Effector memory CD8-positive, alpha-beta T cell (primary cell): ENCODE measurements at regions not wholly inside any gene's neighbourhood (a gene's known extent, or its start where the extent isn't known, plus 50 kb on each side); places are given as distances from the start of the nearest gene placed in this dataset.
"Not testable (repeated sequence)": the region's sequence is repeated elsewhere in the genome, so short reads cannot be mapped to it uniquely, and the experiment has no call there.

Experiments
- ATAC-seq: fragments of 150-1000 bp; cut with Tn5 transposase; replicated peaks from 2 replicates; pipeline ENCODE4 v1.10.0; 2021; ENCODE audit warnings: mild to moderate bottlenecking, moderate library complexity
- DNase-seq, 3 experiments: peaks; one replicate each; pipeline ENCODE4 v3.0.0; 2021
- H3K27ac Mint-ChIP-seq, 2 donors: one replicate each; pipeline ENCODE4 v1.8.0; 2022; ENCODE audit warnings: mild to moderate bottlenecking in 2 of 2, mixed read lengths in 2 of 2, moderate library complexity in 2 of 2
- H3K27me3 Mint-ChIP-seq, 2 donors: one replicate each; pipeline ENCODE4 v1.8.0; 2022; ENCODE audit warnings: mixed read lengths in 2 of 2
- H3K36me3 Mint-ChIP-seq: one replicate; pipeline ENCODE4 v1.8.0; 2022; ENCODE audit warnings: mild to moderate bottlenecking, moderate library complexity, mixed read lengths; ENCODE audit not compliant: insufficient read depth
- H3K4me1 Mint-ChIP-seq, 2 donors: one replicate each; pipeline ENCODE4 v1.8.0; 2022; ENCODE audit warnings: low read depth in 2 of 2, mixed read lengths in 2 of 2
- H3K4me3 Mint-ChIP-seq, 2 donors: one replicate each; pipeline ENCODE4 v1.8.0; 2022; ENCODE audit warnings: mild to moderate bottlenecking in 2 of 2, mixed read lengths in 2 of 2, moderate library complexity in 2 of 2
- H3K9me3 Mint-ChIP-seq, 2 donors: one replicate each; pipeline ENCODE4 v1.8.0; 2022; ENCODE audit warnings: mixed read lengths in 2 of 2

DNA sequence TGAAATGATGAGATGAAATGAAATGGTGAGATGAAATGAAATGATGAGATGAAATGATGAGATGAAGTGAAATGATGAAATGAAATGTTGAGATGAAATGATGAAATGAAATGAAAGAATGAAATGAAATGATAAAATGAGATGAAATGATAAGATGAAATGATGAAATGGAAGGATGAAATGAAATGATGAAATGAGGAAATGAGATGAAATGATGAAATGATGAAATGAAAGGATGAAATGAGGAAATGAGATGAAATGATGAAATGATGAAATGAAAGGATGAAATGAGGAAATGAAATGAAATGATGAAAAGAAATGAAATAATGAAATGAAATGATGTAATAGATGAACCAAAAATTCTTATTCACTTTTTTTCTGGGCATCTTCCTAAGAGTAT is 467.1 kb downstream of the FAM72C start:
- H3K4me3 Mint-ChIP-seq, H3K4me1 Mint-ChIP-seq, DNase-seq, H3K27ac Mint-ChIP-seq, ATAC-seq: not testable (repeated sequence)
- H3K36me3 Mint-ChIP-seq = peaks cover 17% of the 10 kb centered on the region
- H3K9me3 Mint-ChIP-seq = peaks cover 13 to 33% of the 10 kb centered on the region in 2 donors
- H3K27me3 Mint-ChIP-seq = peaks cover 25 to 28% of the 10 kb centered on the region in 2 donors

DNA sequence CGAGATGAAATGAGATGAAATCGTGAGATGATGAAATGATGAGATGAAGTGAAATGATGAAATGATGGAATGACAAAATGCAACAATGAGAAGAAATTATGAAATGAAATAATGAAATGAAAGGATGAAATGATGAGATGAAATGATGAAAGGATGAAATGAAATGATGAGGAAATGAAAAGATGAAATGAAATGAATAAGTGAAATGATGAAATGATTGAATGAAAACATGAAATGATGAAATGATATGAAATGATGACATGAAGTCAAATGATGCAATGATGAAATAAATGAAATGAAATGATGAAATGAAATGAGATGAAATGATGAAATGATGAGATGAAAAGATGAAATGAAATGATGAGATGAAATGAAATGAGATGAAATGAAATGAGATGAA is 467.7 kb downstream of the FAM72C start:
- not testable (repeated sequence) for DNase-seq, ATAC-seq, H3K27ac Mint-ChIP-seq, H3K4me1 Mint-ChIP-seq, H3K4me3 Mint-ChIP-seq
- H3K9me3 Mint-ChIP-seq = peaks cover 13 to 33% of the 10 kb centered on the region in 2 donors
- peaks cover 25 to 28% of the 10 kb centered on the region in 2 donors for H3K27me3 Mint-ChIP-seq
- peaks cover 17% of the 10 kb centered on the region for H3K36me3 Mint-ChIP-seq

DNA sequence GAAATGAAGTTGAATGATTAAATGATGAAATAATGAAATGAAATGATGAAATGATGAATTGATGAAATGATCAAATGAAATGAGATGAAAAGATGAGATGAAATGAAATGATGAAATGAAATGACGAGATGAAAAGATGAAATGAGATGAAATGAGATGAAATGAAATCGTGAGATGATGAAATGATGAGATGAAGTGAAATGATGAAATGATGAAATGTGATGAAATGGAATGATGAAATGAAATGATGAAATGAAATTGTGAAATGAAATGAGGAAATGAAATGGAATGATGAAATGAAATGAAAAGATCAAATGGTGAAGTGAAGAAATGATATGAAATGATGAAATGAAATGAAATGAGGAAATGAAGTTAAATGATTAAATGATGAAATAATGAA is 468.7 kb downstream of the FAM72C start:
- not testable (repeated sequence) for H3K27ac Mint-ChIP-seq, DNase-seq, H3K4me3 Mint-ChIP-seq, ATAC-seq, H3K4me1 Mint-ChIP-seq
- Mint-ChIP-seq H3K9me3 (peaks cover 13 to 33% of the 10 kb centered on the region in 2 donors), H3K27me3 (peaks cover 25 to 28% of the 10 kb centered on the region in 2 donors), H3K36me3 (peaks cover 17% of the 10 kb centered on the region)

DNA sequence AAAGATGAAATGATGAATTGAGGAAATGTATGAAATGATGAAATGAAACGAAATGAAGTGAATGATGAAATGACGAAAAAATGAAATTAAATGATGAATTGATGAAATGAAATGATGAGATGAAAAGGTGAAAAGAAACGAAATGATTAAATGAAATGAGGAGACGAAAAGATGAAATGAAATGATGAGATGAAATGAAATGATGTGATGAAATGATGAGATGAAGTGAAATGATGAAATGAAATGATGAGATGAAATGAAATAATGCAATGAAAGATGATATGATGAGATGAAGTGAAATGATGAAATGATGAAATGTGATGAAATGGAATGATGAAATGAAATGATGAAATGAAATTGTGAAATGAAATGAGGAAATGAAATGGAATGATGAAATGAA is 469.7 kb downstream of the FAM72C start:
- Mint-ChIP-seq H3K9me3 (peaks cover 13 to 33% of the 10 kb centered on the region in 2 donors), H3K27ac (peak overlapping the region in 1 of 2 donors; percentile 2), H3K27me3 (peaks cover 25 to 28% of the 10 kb centered on the region in 2 donors), H3K36me3 (peaks cover 17% of the 10 kb centered on the region)
- not testable (repeated sequence) for ATAC-seq, DNase-seq, H3K4me3 Mint-ChIP-seq, H3K4me1 Mint-ChIP-seq

DNA sequence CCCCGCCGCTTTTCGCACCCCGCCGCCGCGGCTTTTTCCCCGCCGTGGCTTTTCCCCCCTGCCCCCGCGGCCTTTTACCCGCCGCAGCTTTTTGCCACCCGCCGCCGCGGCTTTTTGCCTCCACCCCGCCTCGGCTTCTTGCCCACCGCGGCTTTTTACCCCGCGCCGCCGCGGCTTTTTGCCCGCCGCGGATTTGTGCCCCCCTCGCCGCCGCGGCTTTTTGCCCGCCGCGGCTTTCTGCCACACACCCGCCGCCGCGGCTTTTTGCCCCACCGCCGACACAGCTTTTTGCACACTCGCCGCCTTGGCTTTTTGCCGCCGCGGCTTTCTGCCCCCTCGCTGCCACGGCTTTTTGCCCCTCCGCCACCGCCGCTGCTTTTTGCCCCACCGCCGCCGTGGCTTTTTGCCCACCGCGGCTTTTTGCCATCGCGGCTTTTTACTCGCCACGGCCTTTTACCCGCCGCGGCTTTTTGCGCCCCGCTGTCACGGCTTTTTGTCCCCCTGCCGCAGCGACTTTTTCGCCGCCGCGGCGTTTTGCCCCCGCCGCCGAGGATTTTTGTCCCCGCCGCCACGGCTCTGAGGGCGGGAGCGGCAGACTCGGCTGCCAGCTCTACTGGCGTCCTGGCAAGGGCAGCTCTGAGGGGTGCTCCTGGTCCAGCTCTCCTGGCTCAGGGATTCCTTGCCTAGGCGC is 473.6 kb downstream of the FAM72C start:
- ATAC-seq = not testable (repeated sequence)
- DNase-seq = peak in 1 of 3 experiments; percentile 1
- peak overlapping the region in 1 of 2 donors; percentile 59 for H3K4me3 Mint-ChIP-seq

DNA sequence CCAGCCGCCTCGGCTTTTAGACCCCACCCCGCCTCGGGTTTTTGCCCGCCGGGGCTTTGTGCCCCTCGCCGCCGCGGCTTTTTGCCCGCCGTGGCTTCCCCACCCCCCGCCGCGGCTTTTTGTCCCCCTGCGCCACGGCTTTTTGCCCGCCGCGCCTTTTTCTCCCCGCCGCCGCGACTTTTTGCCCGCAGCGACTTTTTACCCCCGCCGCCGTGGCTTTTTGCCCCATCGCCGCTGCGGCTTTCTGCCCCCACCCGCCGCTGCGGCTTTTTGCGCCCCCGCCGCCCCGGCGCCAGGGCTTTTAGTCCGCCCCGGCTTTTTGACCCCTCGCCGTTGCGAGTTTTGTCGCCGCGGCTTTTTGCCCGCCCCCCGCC is 474.4 kb downstream of the FAM72C start:
- H3K9me3 Mint-ChIP-seq = peaks cover 3 to 7% of the 10 kb centered on the region in 2 donors
- ATAC-seq = no peak
- peaks cover 4% of the 10 kb centered on the region for H3K36me3 Mint-ChIP-seq
- peaks cover 7 to 9% of the 10 kb centered on the region in 2 donors for H3K27me3 Mint-ChIP-seq
- H3K4me1 Mint-ChIP-seq = no peaks in the 10 kb centered on the region
- no peak overlapping the region for H3K27ac Mint-ChIP-seq
- DNase-seq = no peak
- H3K4me3 Mint-ChIP-seq = no peak overlapping the region

More for the DNA sequence above, 473.6 kb downstream of the FAM72C start:
- peaks cover 15 to 17% of the 10 kb centered on the region in 2 donors for H3K27me3 Mint-ChIP-seq
- not testable (repeated sequence) for H3K4me1 Mint-ChIP-seq, H3K27ac Mint-ChIP-seq
- peaks cover 9 to 16% of the 10 kb centered on the region in 2 donors for H3K9me3 Mint-ChIP-seq
- peaks cover 11% of the 10 kb centered on the region for H3K36me3 Mint-ChIP-seq

DNA sequence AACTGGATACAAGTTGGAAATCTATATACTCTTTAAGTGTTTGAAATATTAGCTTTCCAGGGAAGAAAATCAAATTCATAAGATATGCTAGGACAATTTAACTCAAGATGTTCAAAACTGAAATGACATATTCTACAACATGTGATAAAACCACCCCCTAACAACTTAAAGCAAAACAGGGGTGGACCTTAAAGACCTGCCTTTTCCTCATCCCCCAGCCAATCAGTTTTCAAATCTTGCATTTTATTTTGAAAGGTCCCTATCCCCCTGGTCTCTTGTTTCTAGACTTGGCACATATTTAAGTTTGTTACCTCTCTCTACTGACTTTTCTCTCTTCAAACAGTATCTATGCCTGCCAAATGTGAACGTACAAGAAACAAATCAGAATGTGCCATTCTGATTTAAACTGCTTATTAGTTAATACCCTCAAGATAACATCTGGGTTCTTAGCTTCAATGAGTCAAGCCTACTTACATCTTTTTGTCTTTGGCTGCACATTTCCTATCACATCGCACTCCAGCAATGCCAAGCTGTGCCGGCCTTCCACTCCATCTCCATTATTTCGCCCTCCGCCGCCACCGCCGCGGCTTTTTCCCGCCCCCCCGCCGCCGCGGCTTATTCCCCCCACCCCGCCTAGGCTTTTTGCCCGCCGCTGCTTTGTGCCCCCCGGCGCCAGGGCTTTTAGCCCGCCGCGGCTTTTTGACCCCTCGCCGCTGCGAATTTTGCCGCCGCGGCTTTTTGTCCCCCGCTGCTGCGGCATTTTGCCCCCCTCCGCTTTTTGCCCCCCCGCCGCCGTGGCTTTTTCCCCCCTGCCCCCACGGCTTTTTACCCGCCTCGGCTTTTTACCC is 475.0 kb downstream of the FAM72C start:
- H3K27ac Mint-ChIP-seq, H3K9me3 Mint-ChIP-seq, H3K4me1 Mint-ChIP-seq, ATAC-seq, DNase-seq, H3K4me3 Mint-ChIP-seq, H3K27me3 Mint-ChIP-seq, H3K36me3 Mint-ChIP-seq: not testable (repeated sequence)
